NCI-H526 treated with DMSO at 0.1 percent for 48 hours (cell line): ENCODE measurements at regions not wholly inside any gene's neighbourhood (a gene's known extent, or its start where the extent isn't known, plus 50 kb on each side); places are given as distances from the start of the nearest gene placed in this dataset.
"Not testable (repeated sequence)": the region's sequence is repeated elsewhere in the genome, so short reads cannot be mapped to it uniquely, and the experiment has no call there.

Source experiments
- DNase-seq: peaks from one replicate; lab custom pipeline; 2025; lab: John Stamatoyannopoulos, UW

DNA sequence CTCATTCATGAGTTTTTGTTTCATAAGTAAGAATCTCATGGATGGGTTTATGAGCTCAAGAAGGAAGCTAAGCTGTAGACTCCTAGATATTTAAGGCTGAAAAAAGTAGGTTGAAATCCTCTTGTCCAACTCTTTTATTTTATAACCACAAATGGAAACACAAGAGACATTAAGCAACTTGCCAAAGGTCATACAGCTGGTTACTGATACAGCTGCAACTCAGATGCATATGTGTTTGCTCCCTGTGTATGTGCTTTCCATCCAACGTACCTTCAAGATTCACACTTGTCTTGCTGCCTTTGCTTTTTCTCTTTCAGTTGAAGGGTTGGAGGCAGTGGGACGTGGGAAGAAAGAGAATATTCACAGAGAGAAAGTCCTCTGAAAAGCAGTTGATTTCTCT, 153.5 kb upstream of the STMND1 start:
- no peak for DNase-seq

DNA sequence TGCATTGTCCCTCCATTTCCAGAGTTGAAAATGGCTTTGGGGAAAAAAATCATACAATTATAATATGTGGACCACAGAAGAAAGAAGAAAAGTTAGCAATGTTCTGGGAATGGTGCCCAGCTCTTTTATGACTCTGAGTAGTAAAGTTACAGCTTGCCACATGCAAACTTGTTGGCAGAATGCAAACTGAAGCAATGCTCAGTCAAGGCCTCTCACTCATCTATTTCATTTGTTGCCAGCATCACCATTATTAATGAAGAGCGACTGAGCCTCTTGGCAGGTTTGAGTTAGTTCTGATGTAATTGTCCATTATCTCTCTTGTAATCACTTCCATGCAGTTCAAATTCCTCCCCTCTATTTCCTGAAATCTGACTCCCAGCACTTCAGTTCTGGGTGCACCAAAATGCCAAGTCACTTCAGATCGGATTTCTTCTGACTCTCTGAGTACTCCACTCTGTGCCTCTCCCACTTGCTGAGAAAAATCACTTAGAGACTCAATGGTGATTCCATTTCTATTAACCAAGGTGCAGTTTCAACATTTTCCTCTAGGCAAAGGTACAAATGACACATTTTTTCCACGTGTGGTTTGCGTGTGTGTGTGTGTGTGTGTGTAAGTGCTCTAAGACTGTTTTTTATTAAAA, 154.4 kb upstream of the STMND1 start:
- DNase-seq, result no peak

DNA sequence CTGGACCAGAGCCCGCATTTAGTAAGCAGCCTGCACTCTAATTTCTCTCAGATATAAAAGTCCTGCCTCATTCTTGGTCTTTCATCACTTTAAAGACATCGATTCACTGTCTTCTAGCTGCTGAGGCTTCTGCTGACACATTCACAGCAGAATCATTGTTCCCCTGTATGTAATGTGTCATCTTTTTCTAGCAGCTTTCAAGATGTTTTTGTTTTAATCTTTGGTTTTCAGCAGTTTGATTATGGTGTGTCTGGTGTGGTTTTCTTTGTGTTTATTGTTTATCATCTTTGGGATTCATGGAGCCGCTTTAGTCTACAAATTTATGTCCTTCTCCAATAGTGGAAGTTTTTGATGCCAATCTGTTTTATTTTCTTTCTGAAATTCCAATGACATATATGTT, 157.3 kb upstream of the STMND1 start:
- DNase-seq, result no peak

DNA sequence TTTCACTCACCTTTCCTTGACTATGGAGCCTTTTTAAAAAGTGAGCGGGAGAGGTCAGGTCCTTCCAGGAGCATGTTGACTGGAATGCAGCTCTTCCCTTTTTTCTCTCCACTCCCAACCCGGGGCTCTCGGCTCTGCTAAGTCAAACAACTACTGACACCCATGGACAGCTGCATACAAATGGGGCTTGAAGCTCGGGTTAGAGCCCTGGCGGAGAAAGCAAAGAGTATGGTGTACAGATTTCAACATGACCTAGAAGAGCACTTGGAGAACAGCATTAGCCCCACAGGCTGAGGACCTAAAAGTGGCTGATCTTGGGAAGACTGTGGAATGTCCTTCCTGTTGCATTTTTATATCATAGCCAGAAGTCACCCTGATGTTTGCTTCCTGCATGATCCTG, 162.0 kb upstream of the STMND1 start:
- no peak for DNase-seq

DNA sequence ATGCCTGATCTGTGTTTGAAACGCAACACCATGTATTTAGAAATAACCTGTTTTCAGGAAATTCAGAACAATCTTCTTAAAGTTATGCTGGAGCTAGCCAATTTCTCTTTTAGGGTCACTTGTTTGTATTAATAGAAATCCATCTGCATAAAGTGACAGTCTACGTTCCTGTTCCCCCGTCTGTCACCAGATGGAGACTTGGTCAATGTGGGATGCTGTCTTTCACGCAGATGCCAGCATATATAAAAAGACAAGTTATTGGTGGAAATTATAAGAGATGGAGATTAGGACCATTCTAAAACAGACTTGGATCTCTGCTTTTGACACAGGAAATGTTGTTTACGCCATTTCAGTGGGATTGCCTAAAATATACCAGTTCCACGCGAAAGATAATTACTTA, 162.5 kb upstream of the STMND1 start:
- DNase-seq, result no peak

DNA sequence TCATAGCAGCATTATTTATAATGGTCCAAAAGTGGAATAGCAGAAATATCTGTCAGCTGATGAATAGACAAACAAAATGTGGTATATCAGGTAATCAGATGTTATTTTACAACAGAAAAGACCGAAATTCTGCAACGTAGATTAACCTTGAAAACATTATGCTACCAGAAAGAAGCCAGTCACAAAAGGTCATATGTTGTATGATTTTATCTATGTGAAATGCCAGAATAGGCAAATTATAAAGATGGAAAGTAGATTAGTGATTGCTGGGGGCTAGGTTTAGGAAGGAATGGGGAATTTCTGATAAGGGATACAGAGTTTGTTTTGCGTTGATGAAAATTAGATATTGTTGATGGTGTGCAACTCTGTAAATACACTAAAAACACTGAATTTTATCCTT, 165.0 kb upstream of the STMND1 start:
- DNase-seq, result no peak

DNA sequence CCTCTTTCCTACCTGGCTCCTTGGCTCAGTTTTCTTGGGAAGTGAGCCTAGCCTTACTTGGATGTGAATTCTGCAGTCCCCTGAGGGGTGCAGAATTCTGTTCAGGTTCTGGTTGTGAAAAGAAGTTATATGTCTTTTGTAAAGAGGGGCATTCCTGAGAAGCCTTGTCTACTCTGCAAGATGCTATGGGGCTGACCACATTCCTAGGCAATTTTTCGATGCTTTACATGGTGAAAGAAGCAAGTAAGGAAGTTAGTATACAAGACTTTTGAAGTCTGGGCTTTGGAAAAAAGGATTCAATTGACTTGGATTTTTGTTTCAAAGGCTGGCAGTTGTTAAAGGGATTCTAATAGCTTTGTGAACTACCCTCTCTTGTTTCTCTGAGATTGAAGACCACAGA, 167.9 kb upstream of the STMND1 start:
- DNase-seq, result no peak

DNA sequence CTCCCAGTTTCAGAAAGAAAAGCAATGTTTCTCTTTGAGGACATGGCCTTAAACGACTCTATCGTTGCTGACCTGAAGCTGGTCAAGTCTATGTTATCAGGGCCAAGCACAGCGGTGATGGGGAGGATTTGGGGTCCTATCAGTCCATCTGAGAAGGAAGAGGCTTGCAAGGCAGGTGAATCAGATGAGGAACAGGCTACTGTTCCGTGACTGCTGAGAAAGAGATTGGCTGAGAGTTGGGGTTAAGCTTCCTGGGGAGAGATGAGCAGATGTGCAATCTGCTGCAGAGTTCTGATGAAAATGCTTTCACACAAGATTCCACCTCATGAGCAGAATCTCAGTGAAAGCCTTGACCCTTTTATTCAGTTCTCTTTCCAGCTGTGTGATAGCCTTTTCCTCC, 168.3 kb upstream of the STMND1 start:
- no peak for DNase-seq

DNA sequence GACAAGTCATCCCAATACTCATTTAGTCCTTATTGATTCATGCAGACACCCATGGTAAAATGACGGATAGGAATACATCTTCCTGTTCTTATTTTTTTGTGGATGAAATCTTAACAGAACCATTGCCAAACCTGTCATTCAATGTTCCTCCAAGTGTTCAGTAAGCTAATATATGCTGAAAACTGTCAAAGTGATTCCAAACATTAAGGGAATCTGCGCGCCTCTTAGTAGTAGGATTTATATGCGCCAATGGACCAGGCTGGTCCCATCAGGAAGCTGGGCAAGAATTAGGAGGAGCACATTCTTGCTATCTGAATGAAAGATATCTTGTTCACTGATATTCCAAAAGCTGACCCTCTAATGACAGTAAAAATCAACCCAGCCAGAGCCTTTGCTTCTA, 168.9 kb upstream of the STMND1 start:
- DNase-seq, result no peak

DNA sequence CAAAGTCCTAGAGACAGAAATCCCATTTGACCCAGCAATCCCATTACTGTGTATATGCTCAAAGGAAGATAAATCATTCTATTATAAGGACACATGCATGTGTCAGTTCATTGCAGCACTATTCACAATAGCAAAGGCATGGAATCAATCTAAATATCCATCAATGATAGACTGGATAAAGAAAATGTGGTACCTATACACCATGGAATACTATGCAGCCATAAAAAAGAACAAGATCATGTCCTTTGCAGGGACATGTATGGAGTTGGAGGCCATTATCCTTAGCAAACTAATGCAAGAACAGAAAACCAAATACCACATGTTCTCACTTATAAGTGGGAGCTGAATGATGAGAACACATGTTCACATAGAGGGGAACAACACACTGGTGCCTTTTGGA, 169.8 kb upstream of the ATXN1 start:
- DNase-seq, result not testable (repeated sequence)

DNA sequence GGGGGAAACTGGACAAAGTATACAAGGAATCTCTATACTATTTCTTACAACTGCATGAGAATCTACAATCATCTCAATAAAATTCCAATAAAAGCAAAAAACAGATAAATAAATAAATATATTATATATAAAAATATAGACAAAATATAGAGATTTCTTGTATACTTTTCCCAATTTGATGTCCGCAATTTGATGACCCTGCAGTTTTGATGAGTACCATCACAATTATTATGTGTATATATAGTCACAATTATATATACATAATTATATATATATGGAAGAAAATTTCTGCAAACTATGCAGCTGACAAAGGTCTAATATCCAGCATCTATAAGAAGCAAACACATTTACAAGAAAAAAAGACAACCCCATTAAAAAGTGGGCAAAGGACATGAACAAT, 169.2 kb upstream of the ATXN1 start:
- no peak for DNase-seq

DNA sequence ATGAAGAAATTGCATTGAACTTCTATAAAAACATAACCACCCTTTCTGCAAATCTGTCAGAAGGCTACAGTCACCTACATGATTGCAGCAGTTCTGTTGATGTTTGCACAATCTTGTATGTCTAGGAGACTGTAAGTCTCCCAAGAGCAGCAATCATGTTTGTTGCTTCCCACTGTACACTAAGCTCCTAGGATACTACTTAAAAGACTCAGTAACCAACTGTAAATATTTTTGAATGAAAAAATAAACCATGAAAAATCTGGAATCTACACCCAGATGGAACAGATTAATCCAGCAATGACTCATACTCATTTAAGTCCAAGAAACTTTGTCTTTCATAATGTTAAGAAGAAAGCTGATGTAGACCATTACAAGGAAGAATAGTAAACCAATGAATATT, 168.5 kb upstream of the ATXN1 start:
- DNase-seq, result no peak

DNA sequence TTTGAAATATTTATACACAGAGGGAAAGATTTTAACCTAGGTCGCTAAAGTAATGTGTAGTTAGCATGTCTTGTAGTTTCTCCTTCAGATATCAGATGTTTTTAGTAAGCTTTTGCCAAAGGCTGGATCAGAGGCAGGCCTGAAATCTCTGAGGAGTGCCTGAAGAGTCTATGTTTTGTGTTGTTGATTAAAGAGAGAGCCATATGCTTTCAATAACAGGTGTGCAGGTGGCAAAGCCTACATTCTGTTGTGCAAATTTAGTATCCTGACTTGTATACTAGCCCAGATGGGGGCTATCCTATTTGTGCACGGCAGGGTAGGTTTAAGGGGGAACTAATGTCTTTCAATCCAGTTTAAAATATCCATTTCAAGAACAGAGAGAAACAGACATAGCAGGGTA, 167.1 kb upstream of the ATXN1 start:
- DNase-seq, result no peak

DNA sequence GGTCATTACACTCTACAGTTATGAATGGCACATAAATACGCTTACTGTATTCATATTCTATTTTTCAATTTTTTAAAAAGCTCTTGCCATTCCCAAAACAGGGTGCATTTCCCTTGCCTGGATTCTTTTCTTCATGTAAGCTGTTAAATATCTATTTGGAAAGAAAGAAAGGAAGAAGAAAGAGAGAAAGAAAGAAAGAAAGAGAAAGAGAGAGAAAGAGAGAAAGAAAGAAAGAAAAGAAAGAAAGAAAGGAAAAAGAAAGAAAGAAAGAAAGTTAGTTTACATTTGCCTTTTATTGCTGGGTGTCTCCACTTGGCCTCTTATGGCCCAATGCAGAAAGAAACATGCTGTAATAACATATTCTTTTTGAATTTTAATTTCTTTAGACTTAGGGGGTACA, 165.9 kb upstream of the ATXN1 start:
- DNase-seq, result no peak

DNA sequence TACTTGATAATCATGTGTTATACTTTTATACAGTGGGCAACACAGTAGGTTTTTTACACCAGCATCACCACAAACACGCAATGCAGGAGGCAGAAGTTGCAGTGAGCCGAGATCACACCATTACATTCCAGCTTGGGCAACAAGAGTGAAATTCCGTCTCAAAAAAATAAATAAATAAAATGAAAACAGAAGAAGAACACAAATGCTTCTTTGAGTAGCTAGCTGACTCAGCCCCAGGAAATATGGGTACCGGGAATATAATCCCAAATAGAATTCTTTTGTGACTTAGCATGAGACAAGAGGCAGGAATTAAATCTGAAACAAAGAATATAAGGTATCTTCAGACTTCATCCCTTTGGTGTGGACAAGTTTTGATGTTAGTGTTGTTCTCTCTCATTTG, 164.2 kb upstream of the ATXN1 start:
- no peak for DNase-seq

DNA sequence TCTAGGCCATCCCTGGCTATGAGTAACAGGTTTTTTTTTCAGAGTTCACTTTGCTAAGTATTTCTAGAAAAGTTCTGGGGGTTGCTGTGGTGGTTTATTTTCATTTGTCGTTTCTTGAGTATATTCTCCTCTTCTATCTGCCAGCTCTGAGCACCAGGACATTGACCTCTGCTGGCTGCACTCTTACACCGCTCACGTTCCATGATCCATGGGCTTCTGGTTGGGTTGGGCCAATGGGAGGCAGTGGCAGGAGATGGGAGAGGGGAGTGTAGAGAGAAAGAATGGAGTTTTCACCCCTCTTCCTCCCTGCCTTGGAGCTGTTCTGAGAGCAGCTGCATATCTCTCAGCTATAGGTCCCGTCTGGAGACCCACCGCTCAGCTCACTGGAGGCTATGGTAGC, 161.0 kb upstream of the ATXN1 start:
- DNase-seq, result no peak

DNA sequence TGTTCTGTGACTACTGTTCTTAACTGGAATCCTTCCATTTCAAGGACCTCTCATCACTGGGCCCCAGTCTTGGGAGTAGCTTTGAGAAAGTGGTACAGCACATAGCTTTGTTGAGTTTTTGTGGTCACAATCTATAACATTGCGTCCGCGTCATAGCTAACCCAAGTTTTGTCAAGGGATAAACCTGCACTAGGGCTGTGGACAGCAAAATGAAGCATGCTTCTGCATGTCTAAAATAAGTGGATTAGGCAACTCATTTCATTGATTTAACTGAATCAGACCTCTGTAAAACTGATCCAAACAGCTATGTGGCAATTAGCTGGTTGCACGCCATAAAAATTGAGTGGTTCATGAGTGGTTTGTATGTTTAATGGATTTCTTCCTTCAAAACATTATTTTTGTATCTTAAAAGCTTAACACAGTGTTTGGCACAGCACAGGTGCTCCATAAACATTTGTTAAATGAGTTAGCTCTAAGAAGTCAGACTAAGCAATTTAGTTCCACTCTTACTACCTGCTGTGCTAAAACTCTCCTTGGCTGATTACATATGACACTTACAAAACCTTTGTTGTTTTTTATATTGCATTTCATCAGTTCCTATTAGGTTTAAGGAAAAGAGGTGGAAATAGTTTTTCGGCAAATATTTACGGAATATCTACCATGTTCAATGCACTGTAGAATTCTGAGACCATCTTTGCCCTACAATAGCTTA, 160.3 kb upstream of the ATXN1 start:
- no peak for DNase-seq

DNA sequence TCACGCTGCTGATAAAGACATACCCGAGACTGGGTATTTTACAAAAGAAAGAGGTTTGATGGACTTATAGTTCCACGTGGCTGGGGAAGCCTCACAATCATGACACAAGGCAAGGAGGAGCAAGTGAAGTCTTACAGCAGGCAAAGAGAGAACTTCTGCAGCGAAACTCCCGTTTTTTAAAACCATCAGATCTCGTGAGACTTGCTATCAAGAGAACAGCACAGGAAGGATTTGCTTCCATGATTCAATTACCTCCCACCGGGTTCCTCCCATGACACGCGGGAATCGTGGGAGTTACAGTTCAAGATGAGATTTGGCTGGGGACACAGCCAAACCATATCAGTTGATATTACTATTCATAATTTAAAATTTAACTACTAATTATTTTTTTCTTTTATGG, 157.3 kb upstream of the ATXN1 start:
- no peak for DNase-seq

DNA sequence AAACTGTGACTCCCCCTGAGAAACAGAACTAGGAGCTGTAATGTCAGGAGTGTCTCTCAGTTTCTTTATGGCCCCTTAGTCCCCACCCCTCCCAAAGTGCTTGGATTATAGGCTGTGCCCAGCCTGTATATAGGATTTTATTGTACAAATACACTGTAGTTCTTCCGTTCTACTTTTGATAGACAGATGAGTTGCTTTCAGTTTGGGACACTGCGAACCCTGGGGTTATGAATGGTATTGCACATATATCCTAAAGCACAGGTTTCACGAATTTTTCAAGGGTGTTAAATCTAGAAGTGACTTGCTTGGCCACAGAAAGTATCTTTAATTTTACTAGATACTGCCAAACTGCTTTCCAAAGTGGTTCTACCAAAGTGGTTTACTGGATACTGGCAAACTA, 152.9 kb upstream of the ATXN1 start:
- no peak for DNase-seq

DNA sequence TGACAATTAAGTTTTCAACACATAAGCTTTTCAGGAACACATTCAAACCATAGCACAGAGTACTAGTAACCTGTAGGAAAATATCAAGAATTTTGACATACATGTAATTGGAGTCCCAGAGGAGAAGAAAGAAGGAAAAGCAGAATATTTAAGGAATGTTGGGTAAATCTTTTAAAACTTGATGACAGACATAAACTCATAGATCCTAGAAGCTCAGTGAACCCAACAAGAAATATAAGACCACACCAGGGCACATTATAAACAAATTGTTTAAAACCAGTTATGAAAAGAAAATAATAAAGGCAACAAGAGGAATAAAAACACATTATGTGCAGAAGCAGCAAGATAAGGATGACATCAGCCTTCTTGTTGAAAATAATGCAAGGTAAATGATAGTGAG, 151.5 kb upstream of the ATXN1 start:
- no peak for DNase-seq

DNA sequence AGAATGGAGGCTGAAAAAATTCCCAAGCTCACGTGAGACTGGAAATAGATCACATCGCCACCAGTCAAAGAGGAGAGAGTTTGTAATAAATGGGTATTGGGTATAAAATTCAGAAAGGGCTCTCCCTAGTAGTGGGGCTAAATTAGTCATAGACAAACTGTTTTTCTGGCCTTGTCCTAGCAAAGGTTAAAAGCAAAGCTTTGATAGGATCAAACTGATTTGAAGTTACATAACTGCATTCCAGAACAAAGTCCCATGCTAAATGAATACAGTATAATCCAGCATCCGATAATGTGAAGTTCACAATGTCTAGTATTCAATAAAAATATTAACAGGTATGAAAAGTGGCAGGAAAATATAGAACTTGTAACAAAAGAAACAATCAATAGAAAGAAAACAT, 149.8 kb upstream of the ATXN1 start:
- DNase-seq, result no peak

DNA sequence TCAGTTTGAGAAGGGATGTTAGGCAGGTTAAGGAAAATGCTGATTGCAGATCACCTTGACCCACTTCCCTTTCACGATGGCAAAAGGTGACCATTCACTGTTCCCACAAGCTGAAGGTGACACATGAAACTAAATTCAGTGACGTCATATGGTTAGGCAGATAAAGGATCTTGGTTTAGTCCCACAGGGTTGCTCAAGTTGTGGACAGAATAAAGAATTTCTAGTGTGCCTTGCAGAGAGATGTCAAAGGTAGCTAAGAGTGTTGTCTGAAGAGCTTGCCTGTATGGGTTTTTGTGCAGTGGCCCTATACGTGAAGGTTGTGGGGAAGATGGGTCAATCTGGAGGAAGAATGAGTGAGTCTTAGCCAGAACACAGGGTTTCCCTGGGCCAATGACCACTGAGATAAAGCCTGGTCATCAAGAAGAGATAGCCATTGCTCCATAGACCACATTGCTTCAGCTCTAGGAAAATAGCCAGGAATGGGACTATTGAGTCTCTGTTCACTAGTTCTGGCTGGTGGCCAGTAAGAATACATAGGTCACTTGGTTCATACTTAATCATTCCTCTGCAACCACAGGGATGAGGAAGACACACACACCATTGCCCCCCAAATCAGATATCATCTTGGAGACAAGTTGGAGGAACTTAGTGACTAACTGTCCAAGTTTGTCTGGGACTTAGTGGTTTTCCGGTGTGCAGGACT, 148.5 kb upstream of the ATXN1 start:
- no peak for DNase-seq

DNA sequence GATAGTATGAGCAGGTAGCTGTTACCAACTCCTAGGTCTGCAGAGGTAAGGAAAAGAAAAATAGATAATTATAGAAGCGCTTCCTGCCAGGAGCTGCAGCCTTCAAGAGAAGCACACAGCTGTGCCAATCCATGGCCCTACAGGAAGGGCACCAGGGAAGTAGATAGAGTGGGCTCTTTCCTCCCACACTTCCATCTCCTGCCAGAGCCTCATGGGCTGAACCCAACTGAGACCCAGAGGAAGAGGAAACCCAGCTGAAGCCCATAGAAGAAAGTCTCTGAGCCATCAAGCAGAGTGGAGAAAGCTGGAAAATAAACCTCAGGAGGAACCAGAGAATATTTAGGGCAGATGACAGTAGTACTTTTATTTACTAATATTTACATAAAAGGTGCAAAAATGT, 146.7 kb upstream of the ATXN1 start:
- DNase-seq, result no peak

DNA sequence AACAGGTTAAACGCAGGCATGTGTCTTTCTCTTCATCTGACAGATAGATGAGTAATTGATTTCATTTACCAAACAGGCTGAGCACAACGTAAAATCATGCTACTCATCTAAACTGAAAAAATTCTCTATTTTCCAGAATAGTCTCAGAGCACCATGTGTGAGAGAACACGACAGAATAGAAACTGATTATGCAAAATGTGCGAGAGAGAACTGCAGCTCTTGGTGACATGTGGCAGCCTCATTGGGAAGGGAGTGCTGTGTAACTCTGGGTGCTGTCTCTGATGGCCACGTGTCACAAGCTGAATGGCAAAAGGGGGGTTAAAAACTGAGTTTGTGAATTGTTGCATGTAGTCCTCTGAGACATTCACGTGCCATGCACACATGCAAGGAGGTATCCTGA, 143.7 kb upstream of the ATXN1 start:
- no peak for DNase-seq
